SJCRH30 (cell line): ENCODE measurements at regions not wholly inside any gene's neighbourhood (a gene's known extent, or its start where the extent isn't known, plus 50 kb on each side); places are given as distances from the start of the nearest gene placed in this dataset.

Experiments
- DNase-seq, 2 experiments: peaks; one replicate each; pipeline ENCODE4 v3.0.0-alpha.2; 2015 to 2020
- H3K27ac ChIP-seq: fragments of 250-450 bp; sonication (Bioruptor Pico); 2 replicates; pipeline ENCODE4 v1.5.1; 2020; ENCODE audit warnings: mild to moderate bottlenecking, moderate library complexity
- H3K27me3 ChIP-seq: fragments of 250-450 bp; sonication (Bioruptor Pico); 2 replicates; pipeline ENCODE4 v1.5.1; 2020; ENCODE audit warnings: mild to moderate bottlenecking, moderate library complexity
- H3K36me3 ChIP-seq: fragments of 250-450 bp; sonication (Bioruptor Pico); 2 replicates; pipeline ENCODE4 v1.5.1; 2020; ENCODE audit warnings: mild to moderate bottlenecking, moderate library complexity
- H3K4me1 ChIP-seq: fragments of 250-450 bp; sonication (Bioruptor Pico); 2 replicates; pipeline ENCODE4 v1.5.1; 2020; ENCODE audit warnings: mild to moderate bottlenecking, moderate library complexity
- H3K4me3 ChIP-seq: fragments of 250-450 bp; sonication (Bioruptor Pico); 2 replicates; pipeline ENCODE4 v1.5.1; 2020; ENCODE audit warnings: mild to moderate bottlenecking, moderate library complexity
- H3K9me3 ChIP-seq: fragments of 250-450 bp; sonication (Bioruptor Pico); replicated peaks from 2 replicates; pipeline ENCODE4 v1.5.1; 2020; ENCODE audit warnings: mild to moderate bottlenecking, moderate library complexity

DNA sequence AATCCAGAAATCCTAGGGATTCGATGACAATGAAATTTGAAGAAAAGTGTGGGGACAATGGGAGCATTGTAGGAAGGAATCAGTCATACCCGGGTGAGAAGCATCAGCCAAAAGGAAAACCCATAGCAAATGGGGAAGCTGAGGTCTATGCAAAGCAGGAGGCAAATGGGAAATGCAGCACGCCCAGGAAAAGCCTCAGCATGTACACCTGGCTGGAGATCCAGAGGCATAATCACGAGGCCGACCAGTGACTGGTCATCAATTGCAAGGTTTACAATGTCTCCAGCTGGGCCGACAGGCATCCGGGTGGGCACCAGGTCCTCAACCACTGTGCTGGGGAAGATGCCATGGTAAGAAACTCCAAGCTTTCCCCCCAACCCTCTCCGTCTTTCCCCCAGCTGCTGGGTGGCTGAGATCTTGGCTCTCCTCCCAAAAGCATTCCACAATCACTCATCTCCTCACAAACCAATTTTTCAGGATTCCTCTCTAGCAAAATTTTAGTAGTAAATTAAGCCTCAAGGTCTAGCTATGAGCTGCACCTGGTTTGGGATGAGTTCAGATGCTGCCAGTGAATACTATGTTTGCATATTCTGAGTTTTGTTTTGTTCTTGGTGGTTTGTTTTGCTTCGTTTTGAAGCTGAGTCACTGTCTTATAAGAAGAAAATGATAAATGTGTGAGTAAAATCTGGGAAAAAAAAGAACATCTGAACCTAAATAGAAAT, 98.0 kb upstream of the OR5AK2 start:
- H3K4me3 ChIP-seq = no peak overlapping the region
- no peak overlapping the region for H3K27ac ChIP-seq
- no peaks in the 10 kb centered on the region; the same call in 1 of the 2 replicates for H3K27me3 ChIP-seq
- no peaks in the 10 kb centered on the region for H3K36me3 ChIP-seq
- no peaks in the 10 kb centered on the region for H3K4me1 ChIP-seq
- H3K9me3 ChIP-seq = no peaks in the 10 kb centered on the region
- DNase-seq = no peak

DNA sequence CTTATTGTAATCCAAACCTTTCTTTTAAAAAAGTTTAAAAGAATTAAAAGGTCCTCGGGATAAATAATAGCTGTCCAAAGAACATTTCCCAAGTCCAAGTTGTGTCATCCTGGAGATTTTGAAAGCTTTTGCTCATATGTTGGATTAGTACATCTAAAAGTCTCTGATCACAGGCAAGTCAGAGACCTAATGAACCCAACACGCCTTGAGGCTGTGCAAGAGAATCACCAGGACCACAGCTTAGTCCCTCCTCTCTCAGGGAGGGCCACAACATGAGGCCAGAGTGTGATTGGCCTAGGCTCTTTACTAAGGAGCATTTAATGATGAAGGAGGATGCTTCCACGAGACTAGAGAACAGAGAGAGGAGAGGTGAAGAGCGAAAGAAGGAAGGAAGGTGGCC, 98.7 kb upstream of the OR5AK2 start:
- Histone ChIP-seq H3K36me3 (no peaks in the 10 kb centered on the region), H3K4me1 (no peaks in the 10 kb centered on the region), H3K27ac (no peak overlapping the region), H3K27me3 (no peaks in the 10 kb centered on the region; the same call in 1 of the 2 replicates), H3K9me3 (no peaks in the 10 kb centered on the region), H3K4me3 (no peak overlapping the region)
- DNase-seq = no peak

GRCh38 chr11:56887940-56888339, 100.8 kb upstream of the OR5AK2 start:
- Histone ChIP-seq H3K9me3 (no peaks in the 10 kb centered on the region), H3K4me3 (no peak overlapping the region), H3K4me1 (no peaks in the 10 kb centered on the region), H3K27ac (no peak overlapping the region), H3K36me3 (no peaks in the 10 kb centered on the region), H3K27me3 (no peaks in the 10 kb centered on the region; the same call in 1 of the 2 replicates)
- no peak for DNase-seq

GRCh38 chr11:56886455-56886854, 102.3 kb upstream of the OR5AK2 start:
- Histone ChIP-seq H3K27ac (no peak overlapping the region), H3K36me3 (no peaks in the 10 kb centered on the region), H3K9me3 (no peaks in the 10 kb centered on the region), H3K4me1 (no peaks in the 10 kb centered on the region), H3K27me3 (no peaks in the 10 kb centered on the region; the same call in 1 of the 2 replicates), H3K4me3 (no peak overlapping the region)
- DNase-seq = no peak

- H3K9me3 ChIP-seq = no peaks in the 10 kb centered on the region
- H3K27ac ChIP-seq = no peak overlapping the region
- no peak for DNase-seq
- no peaks in the 10 kb centered on the region; the same call in 1 of the 2 replicates for H3K27me3 ChIP-seq
- H3K36me3 ChIP-seq = no peaks in the 10 kb centered on the region
- no peak overlapping the region for H3K4me3 ChIP-seq
- no peaks in the 10 kb centered on the region for H3K4me1 ChIP-seq
Observed at GRCh38 chr11:56885854-56886253, 102.9 kb upstream of the OR5AK2 start.

DNA sequence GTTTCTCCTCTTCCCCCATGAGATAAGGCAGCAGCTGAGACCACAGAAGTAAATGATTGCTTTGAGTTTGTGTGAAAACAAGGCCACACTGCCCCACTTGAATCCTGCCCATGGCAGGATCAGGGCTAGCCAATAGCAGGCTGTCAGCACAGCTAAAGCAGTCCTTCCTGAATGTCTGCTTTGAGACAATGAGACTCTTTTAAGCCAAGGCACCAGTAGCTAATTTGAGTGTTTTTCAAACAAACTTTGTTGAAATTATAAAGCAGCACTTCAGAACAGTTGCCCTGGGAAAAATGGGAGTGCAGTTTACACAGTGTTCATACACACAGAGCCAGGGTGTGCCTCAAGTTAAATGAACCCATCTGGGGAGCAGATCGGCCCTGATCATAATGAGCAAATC, 103.5 kb upstream of the OR5AK2 start:
- no peaks in the 10 kb centered on the region for H3K36me3 ChIP-seq
- no peaks in the 10 kb centered on the region for H3K4me1 ChIP-seq
- no peak overlapping the region for H3K4me3 ChIP-seq
- 0 out of 2 replicates have a peak overlapping the region, but pooled peaks have one; percentile 12 for H3K27ac ChIP-seq
- DNase-seq = peak; percentile 53 to 77
- no peaks in the 10 kb centered on the region for H3K9me3 ChIP-seq
- H3K27me3 ChIP-seq = no peaks in the 10 kb centered on the region; the same call in 1 of the 2 replicates

- H3K4me1 ChIP-seq = no peaks in the 10 kb centered on the region
- no peak overlapping the region for H3K4me3 ChIP-seq
- no peaks in the 10 kb centered on the region; the same call in 1 of the 2 replicates for H3K27me3 ChIP-seq
- DNase-seq = no peak
- H3K36me3 ChIP-seq = no peaks in the 10 kb centered on the region
- H3K9me3 ChIP-seq = no peaks in the 10 kb centered on the region
- no peak overlapping the region for H3K27ac ChIP-seq
Observed at GRCh38 chr11:56883371-56883987, 105.2 kb upstream of the OR5AK2 start.

GRCh38 chr11:56876621-56877275, 112.0 kb upstream of the OR5AK2 start:
- Histone ChIP-seq H3K4me1 (no peaks in the 10 kb centered on the region), H3K36me3 (no peaks in the 10 kb centered on the region), H3K4me3 (no peak overlapping the region), H3K27ac (no peak overlapping the region), H3K9me3 (no peaks in the 10 kb centered on the region), H3K27me3 (no peaks in the 10 kb centered on the region; the same call in 1 of the 2 replicates)
- no peak for DNase-seq

GRCh38 chr11:56855217-56855616, 106.7 kb upstream of the OR9G4 start:
- Histone ChIP-seq H3K27ac (no peak overlapping the region), H3K4me1 (no peaks in the 10 kb centered on the region), H3K9me3 (no peaks in the 10 kb centered on the region), H3K4me3 (no peak overlapping the region), H3K36me3 (no peaks in the 10 kb centered on the region), H3K27me3 (peaks cover 3% of the 10 kb centered on the region; the same call in 1 of the 2 replicates)
- no peak for DNase-seq

- Histone ChIP-seq H3K4me3 (no peak overlapping the region), H3K27me3 (peaks cover 3% of the 10 kb centered on the region; the same call in 1 of the 2 replicates), H3K36me3 (no peaks in the 10 kb centered on the region), H3K4me1 (no peaks in the 10 kb centered on the region), H3K27ac (no peak overlapping the region), H3K9me3 (no peaks in the 10 kb centered on the region)
- DNase-seq = no peak
Observed at GRCh38 chr11:56852131-56852530, 103.6 kb upstream of the OR9G4 start.

- H3K27me3 ChIP-seq = no peaks in the 10 kb centered on the region
- no peak overlapping the region for H3K27ac ChIP-seq
- no peaks in the 10 kb centered on the region for H3K4me1 ChIP-seq
- no peak for DNase-seq
- no peak overlapping the region for H3K4me3 ChIP-seq
- no peaks in the 10 kb centered on the region for H3K36me3 ChIP-seq
- H3K9me3 ChIP-seq = no peaks in the 10 kb centered on the region
Observed at GRCh38 chr11:56849852-56850251, 101.4 kb upstream of the OR9G4 start.

GRCh38 chr11:56849250-56849649, 100.8 kb upstream of the OR9G4 start:
- Histone ChIP-seq H3K27me3 (no peaks in the 10 kb centered on the region), H3K36me3 (no peaks in the 10 kb centered on the region), H3K9me3 (no peaks in the 10 kb centered on the region), H3K27ac (no peak overlapping the region), H3K4me3 (no peak overlapping the region), H3K4me1 (no peaks in the 10 kb centered on the region)
- no peak for DNase-seq

DNA sequence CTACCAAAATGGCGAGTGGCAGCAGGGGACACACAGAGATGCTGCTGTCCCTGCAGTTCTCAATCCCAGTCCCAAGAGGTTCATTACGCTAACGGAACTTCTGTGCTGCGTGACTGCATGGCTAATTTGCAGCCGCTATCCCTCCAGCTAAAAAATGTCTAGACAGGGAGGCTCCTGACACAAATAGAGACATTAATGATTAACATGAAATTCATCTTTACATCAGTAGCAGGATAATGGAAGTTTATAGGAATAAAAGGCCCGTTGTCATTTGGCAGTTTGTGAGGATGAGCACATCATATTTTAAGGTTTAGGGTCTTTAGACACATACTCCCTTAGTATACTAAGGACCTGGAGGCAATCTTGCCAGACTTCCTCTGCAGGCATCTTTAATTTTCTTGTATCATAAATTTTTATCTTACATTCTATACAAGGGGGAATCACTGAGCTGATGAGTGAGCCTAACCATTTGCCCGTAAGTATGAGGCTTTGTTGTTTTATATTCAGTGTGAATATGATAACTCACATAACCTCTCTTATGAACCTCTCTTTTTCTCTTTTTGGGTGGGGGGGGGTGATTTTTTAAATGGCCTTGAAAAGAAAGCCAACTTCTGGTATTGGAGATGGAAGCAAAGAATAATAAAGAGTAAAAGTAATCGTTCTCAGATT, 99.8 kb upstream of the OR9G4 start:
- H3K27ac ChIP-seq = no peak overlapping the region
- no peak overlapping the region for H3K4me3 ChIP-seq
- no peaks in the 10 kb centered on the region for H3K27me3 ChIP-seq
- H3K9me3 ChIP-seq = no peaks in the 10 kb centered on the region
- no peaks in the 10 kb centered on the region for H3K4me1 ChIP-seq
- DNase-seq = no peak
- no peaks in the 10 kb centered on the region for H3K36me3 ChIP-seq

DNA sequence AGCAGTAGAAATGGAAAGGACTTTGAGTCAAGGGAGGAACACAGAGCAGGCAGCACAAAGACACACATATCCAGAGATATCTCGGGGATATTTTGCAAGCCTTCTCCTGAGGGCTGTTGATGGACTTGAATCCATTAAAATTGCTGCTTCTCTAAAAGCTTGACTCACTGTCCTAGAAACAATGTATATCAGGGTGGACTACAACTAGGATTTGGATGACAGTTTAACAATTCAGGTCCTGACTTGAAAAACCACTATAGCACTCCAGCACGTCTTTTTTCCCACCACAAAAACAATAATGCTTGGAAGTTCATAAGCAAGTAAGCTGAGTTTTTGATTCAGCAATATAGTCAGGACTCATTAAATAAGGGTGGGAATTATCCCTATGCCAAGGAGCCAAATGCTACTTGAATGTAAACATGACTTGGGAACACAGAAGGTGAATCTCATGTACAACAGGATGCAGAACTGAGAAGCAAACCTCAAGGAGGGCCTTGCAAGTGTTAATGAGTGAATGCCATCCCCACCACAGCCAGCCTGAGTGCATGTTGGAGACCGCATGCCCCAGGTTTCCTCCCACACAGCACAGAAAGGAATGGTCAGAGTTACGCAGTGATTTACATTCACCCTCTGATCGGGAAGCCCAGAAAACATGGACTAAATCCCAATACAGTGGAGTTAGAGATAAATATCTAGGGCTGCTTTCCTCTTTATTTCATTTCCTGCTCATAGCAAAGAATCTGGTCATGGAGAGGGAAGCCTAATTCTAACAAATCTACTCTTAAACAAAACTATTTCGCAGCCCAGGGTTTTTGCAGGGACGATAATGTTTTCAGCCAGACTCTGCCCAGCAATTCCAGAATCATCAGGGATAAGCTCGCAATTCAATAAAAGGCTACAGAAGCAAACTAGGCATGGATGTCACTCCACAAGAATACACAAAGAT, 98.4 kb upstream of the OR9G4 start:
- Histone ChIP-seq H3K4me3 (no peak overlapping the region), H3K27me3 (no peaks in the 10 kb centered on the region), H3K9me3 (no peaks in the 10 kb centered on the region), H3K4me1 (no peaks in the 10 kb centered on the region), H3K36me3 (no peaks in the 10 kb centered on the region), H3K27ac (no peak overlapping the region)
- DNase-seq = no peak
